Stimulated activated CD8-positive, alpha-beta memory T cell treated with anti-CD3 and anti-CD28 coated beads, Interleukin-12 subunit alpha, Interleukin-12 subunit beta, amount 100 ng/mL, for 24 hours (primary cell): ENCODE measurements at regions not wholly inside any gene's neighbourhood (a gene's known extent, or its start where the extent isn't known, plus 50 kb on each side); places are given as distances from the start of the nearest gene placed in this dataset.

Experiments
- DNase-seq: peaks from one replicate; pipeline ENCODE4 v3.0.0-alpha.2; 2020; ENCODE audit errors: extremely low read depth

DNA sequence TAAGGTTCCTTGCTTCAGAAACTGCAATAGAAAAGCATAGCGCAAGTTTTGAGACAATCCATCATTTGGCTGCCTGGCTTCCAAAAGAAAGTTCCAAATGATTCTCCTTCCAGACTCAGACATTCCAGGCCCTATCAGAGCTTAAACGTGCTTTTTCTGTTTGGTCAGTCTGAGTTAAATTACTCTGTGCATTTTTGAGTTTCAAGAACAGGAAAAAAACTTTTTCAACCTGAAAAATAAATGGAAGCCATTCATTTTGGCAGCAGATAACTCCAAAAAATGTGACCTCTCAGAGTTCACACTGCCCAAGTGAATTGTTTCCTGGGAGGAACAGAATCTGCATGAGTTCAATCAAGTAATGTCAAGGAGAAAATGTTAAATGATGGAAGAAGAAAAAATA lies 354.2 kb downstream of the CXCL12 start:
- DNase-seq = no peak

- DNase-seq = no peak
These were observed 354.8 kb downstream of the CXCL12 start for GRCh38 chr10:44030132-44030531.

DNA sequence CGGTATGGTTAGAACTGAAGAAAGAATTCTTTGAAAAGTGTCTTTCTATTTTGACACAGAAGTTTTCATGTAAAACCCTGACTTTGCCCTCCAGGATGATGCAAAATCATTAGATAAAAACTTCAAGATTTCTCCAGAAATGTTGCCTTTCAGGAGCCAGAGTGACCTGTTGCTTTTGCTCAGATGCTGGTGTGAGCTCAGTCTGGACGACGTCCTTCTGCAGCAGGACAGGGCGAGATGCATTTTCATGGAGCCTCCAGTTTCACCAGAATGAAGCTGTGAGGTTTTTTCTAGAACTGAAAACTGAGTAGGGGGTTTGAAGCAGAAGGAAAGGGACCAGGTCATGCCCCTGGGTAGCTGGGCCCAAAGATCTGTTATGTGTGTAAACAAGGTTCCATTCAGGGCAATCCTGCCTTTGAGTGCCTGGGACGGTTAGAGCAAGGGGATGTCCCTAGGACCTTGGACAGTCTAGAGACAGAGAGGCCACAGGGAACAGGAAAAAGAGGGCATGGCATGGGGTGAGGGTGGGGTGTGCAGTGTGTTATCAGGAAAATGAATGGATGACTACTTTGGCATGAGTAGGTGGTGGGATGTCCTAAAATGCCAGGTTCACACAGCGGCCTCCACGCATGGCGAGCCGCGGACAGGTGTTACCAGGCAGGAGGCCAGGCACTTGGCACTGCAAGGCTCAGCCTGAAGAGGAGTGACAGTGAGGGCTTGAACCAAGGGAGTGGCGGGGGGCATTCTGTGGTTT lies 356.3 kb downstream of the CXCL12 start:
- no peak for DNase-seq

DNA sequence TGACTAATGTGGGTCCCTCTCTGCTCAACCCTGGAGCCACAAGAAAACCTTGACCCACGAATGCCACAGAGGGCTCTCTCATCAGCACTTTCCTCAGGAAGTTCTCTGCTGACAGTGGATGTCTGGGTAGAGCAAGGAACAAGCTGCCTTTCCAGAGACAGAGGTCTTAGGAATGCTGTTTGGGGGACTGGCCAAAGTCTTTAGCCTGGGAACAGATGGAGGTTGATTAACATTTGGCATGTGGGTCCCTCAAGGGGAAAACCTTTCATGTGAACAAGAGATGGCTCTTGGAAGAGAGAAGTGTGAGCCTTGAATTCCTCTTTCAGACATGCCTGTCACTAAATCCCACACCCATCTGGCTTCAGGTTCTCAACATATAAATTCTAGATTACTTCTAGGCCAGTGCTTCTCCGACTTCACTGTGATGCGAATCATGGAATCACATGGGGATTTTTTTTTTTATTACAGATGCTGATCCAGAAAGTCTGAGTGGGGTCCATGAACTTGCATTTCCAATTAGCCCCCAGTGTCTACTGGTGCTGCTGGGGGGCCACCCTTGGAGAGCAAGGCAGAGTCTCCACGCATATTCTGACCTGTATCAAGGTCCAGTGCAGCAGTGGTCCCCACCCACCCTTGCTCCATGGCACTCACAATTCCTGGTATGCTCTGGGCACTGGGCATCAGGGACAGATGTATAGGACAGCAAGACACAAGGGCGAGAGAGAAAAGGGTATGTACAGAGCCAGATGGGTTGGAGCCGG lies 360.4 kb downstream of the CXCL12 start:
- DNase-seq = no peak

DNA sequence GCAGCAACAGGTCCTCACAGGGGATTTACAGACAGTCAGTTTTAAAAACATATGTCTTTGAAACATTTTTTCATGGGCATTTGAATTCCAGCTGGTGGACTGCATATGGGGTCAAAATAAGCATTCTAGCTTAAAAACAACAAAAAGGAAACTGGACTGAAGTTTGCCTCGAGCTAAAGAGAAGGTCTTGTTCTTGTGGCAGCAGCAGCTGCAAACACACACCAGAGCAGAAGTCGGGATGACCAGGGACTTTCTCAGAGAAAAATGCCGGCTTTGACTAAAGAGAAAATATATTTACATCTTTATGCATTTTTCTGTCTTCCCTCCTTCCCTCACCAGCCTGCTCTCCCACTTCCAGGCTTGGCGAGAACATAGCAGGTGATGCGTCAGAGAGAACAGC lies 361.4 kb downstream of the CXCL12 start:
- no peak for DNase-seq

- no peak for DNase-seq
These were observed 362.7 kb downstream of the CXCL12 start for GRCh38 chr10:44022203-44022602.

DNA sequence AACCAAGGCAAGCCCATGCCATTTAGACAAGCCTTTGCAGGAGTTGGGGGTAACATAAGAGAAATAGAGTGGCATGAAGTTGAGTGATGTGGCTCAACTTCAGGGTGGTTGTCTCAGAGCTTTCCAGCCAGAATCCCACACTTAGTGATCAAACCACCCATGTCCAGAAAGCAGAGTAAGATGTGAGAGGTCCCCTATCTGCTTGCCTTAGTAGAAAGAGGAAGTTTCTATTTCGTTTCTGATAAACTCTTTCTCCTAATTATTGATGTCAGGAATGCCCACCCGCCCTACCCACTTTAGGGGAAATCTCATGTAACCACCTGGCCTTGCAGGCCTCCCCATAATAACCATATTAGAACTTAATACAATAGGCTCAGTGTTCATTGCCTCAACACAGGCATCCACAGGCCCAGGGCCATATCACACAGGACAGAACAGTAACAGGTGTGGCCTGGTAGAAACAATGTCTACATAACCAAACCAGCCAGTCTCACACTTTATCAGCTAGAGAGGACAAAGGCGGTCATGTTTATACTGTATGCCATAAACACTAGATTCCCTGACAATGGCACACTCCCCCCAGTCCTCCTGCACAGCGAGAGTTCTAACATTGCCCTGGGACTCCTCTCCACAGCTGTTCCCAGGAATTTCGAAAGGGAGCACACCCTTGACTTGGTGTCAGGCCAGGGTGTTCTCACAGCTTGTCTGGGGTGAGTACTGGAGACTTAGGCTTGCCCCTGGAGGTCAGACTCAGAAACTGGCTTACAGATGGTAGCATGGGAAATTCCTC lies 364.4 kb downstream of the CXCL12 start:
- no peak for DNase-seq

DNA sequence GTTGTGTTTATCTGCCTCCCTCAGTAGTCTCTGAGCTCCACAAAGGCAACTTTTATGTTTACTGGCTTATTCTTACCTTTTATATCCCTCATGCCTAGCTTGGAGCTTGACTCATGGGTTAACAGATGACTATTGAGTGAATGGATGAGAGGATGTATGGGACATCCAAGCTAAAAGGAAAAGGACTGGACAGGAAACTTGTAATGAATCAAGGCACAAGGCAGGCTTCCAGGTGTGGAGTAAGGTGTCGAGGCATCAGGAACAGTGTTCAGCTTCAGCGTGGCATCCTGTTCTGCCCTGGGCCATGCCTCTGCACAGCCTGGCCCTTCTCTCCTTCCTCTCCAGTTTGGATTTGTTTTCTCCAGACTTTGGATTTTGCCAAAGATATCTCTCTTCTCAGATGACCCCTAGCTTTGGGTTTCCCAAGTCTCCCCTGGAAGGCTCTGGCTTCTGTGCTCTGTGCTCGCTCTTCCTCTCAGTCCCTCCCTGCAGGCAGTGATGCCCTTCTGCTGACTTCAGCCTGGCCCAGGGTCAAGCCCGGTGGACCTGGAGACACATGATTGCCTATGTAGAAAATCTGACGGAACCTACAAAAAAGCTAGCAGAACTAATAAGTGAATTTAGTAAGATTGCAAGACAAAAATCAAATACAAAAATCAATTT lies 367.3 kb downstream of the CXCL12 start:
- no peak for DNase-seq

GRCh38 chr10:44016589-44017482 lies 368.1 kb downstream of the CXCL12 start:
- DNase-seq = no peak

DNA sequence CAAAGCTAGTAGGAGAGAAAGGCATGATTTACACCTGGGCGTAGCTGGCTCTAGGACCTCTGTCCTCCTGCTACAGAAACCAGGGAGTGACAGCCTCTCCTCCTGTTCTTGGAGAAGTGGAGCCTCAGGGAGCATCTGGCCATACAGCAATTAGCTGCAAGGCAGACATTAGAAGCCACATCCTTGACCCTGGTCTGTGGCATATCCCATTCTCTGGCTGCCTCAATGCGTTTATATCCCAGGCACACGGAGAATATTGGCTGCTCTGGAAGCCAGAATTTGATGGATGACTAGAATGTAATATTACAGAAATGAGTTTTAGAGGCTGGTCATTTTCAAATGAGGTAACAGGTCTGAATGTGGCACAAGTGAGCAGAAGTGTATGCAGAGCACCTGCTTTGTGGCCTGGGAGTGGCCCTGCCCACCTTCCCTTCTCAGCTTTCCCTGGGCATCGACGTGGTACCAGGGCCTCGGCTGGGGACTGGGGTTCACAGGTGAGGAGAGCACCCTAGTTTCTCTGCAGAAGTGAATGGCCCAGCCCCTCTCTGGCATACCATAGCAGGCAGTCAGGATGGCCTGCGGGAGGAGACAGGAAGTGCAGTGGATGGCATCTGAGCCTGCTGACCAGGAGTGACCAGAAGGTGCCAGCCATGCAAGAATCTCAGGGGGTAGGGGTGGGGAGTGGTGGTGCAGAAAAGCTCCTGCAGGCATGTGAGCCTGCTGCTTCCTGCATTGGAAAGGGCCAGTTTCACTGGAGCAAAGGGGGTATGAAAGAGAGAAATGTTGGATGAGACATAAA lies 367.2 kb upstream of the ZNF32 start:
- DNase-seq = no peak

DNA sequence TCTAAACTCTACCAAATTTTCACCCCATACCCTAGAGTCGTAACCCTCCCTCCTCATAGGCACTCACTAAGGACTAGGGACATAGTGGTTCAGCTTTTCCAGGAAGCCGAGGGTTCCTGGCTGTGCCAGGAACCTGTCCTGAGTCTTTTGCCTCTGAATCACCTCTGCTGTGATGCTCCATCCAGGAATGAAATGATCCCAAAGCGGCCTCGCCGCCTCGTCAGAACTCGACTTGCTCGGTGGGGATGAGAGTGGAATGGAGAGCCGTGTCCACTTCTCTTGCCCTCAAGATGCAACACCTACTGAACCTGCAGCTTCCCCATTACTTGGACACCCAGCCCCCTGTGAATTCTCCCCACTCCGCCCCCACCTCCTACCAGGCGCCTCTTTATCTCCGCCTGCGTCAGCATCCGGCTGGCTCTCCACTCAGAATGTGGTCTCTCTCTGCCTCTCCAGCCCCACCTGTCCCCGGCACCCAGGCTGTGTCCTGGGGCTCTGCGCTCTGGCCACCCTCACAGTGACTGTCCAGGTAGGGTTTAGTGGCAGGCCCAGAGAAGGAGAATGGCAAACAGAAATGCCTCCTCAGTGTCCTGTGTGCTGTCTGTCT lies 366.1 kb upstream of the ZNF32 start:
- no peak for DNase-seq

GRCh38 chr10:44013981-44014380 lies 365.3 kb upstream of the ZNF32 start:
- no peak for DNase-seq

GRCh38 chr10:44012921-44013320 lies 364.2 kb upstream of the ZNF32 start:
- no peak for DNase-seq

DNA sequence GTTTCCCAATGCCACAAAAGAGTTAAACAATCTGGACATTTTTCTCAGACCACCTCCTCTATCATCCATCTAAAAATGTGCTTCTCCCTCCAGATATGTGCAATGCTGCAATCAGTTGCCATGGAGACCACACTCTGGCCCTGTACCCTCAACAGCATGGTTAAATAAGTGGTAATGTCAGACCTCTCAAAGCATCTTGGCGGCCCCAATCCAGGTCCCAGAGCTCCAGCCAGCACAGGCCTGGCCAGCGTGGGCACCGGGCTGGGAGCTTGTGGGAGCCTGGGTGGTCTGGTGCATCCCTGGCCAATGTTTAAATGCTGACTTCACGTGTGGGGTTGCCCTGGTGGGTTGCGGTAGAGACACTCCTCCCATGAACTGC lies 362.9 kb upstream of the ZNF32 start:
- DNase-seq = no peak

GRCh38 chr10:44010873-44011602 lies 362.4 kb upstream of the ZNF32 start:
- no peak for DNase-seq

- DNase-seq = no peak
These were observed 361.4 kb upstream of the ZNF32 start for GRCh38 chr10:44009891-44010632.

DNA sequence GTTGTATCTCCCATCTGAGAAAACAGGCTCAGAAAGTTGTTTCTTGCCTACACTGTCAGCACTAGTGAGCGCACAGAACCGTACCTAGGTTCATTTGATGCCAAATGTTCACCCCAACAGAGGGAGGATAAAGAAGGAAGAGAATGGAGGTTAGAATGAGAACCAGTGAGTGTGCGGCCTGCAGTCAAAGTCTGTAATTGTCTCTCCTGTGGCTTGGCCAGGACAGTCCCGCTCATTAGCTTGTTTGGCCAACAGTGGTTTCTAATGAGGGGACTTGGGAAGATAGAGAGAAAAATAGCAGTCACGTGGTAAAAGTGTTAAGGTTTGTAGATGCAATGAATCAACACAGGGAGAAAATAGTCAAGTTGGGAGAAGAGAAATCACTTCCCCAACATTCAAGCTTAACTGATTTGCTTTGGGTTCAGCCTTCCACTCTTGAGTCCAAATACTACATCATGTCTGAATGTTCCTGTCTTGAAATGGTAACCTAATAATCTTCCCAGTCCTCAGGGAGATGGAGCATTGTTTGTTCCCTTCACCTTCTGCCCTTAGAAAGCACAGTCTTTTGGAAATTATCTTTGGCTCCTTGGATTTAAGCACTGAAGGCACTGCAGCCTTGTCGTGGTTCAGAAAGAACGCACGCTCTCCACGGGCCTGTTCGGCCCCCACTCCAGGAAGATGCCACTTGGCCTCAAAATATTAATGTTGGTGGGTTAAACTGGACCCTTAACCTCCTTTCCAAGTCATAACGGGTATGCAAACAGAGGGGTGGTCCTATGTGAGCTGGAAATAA lies 360.4 kb upstream of the ZNF32 start:
- no peak for DNase-seq
